Breast epithelium (tissue), 3 donors: ENCODE measurements at regions not wholly inside any gene's neighbourhood (a gene's known extent, or its start where the extent isn't known, plus 50 kb on each side); places are given as distances from the start of the nearest gene placed in this dataset.

Experiments
- POLR2A ChIP-seq: fragments of 450-650 bp; IDR thresholded peaks from one replicate; pipeline ENCODE4 v1.6.1; 2016; ENCODE audit warnings: antibody characterized with exemption, mild to moderate bottlenecking, moderate library complexity
- POLR2AphosphoS5 ChIP-seq, 3 donors: sonication (generic); formaldehyde crosslinking; IDR thresholded peaks; one replicate each; pipeline ENCODE4 v1.6.1; 2017; ENCODE audit warnings: antibody characterized with exemption in 3 of 3

GRCh38 chr1:4106731-4107130 is 206.7 kb upstream of the C1orf174 start:
- TF ChIP-seq POLR2A (no peak), POLR2AphosphoS5 (IDR thresholded peaks at IDR 0.05) (no peak)
